ENCODE measurements at regions not wholly inside any gene's neighbourhood (a gene's known extent, or its start where the extent isn't known, plus 50 kb on each side); places are given as distances from the start of the nearest gene placed in this dataset.

DNA sequence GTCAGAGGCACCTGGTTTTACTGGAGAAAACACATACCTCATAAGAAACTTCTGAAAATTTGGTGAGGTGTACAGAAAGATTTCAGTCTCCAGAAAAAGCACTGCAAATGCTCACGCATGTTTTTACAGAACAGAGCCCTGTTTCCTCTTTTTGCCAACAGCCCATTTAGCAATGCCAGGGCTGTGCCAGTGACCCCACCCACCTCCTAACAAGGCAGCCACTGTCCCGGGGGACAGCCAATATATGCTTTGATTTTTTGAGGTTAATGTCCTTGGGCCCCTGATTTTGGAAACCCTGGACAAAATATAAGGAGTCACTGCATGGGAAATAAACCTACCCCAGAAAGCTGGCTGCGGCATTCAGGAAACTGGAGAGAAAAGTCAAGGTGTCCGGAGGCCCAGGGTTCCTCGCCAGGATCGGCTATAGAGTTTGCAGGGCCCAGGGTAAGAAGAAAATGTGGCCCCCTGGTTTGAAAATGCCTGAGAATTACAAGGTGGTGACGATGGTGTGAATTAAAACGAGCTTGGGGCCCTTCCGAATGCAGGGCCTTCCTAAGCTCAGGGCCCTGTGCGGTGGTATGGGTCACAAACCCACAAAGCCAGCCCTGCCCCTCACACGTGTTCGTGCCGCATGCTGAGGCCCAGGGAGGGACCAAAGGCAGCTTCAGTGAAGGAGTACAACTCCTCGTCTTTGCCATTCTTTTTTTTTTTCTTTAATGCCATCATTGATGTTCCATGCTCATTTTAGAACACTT, 71.1 kb upstream of the WNT7B start:
- no peak for TF ChIP-seq CTCF (IDR thresholded peaks at IDR 0.05; ENCODE audit: insufficient read depth, low read length, poor library complexity, severe bottlenecking)
- no peak for TF ChIP-seq EZH2phosphoT487 (conservative IDR thresholded peaks at IDR 0.05; ENCODE audit: low read length)

All from SU-DHL-6 (cell line).